Calu3 (cell line): ENCODE measurements at regions not wholly inside any gene's neighbourhood (a gene's known extent, or its start where the extent isn't known, plus 50 kb on each side); places are given as distances from the start of the nearest gene placed in this dataset.

Experiments
- BruUV-seq: library from RNA; stranded (reverse); fragments of 400-500 nt; replicated peaks from 2 replicates; lab custom pipeline; 2021; lab: Mats Ljungman, UMichigan
- CTCF ChIA-PET: fragments of 300-600 bp; sonication (Branson Sonifier 250); formaldehyde crosslinking; loops from one replicate; lab custom pipeline; 2022; ENCODE audit warnings: antibody characterized with exemption; lab: Charles Lee
- DNase-seq: peaks from one replicate; pipeline ENCODE4 v3.0.0; 2022
- H3K27ac Mint-ChIP-seq: one replicate; pipeline ENCODE4 v1.8.0; 2022; ENCODE audit warnings: mixed read lengths; ENCODE audit not compliant: unreplicated experiment
- H3K27me3 Mint-ChIP-seq: one replicate; pipeline ENCODE4 v1.8.0; 2022; ENCODE audit warnings: mixed read lengths; ENCODE audit not compliant: unreplicated experiment
- H3K36me3 Mint-ChIP-seq: one replicate; pipeline ENCODE4 v1.8.0; 2022; ENCODE audit warnings: mild to moderate bottlenecking, moderate library complexity, mixed read lengths; ENCODE audit not compliant: insufficient read depth, unreplicated experiment
- H3K4me1 Mint-ChIP-seq: one replicate; pipeline ENCODE4 v1.8.0; 2022; ENCODE audit warnings: mild to moderate bottlenecking, low read depth, mixed read lengths; ENCODE audit not compliant: unreplicated experiment
- H3K4me3 Mint-ChIP-seq: one replicate; pipeline ENCODE4 v1.8.0; 2022; ENCODE audit warnings: mild to moderate bottlenecking, low read depth, moderate library complexity, mixed read lengths; ENCODE audit not compliant: unreplicated experiment
- H3K9me3 Mint-ChIP-seq: one replicate; pipeline ENCODE4 v1.8.0; 2022; ENCODE audit warnings: low read depth, mixed read lengths; ENCODE audit not compliant: unreplicated experiment
- intact Hi-C: fragments of 100-400 bp; cut with micrococcal nuclease; formaldehyde crosslinking; loops from one replicate; pipeline ENCODE4 v1.10.0; 2022; ENCODE audit not compliant: unreplicated experiment
- TF ChIP-seq, protein P1 (sequence below): fragments of 200-600 bp; IDR thresholded peaks from one replicate; pipeline ENCODE4 v1.8.0; 2022; ENCODE audit warnings: antibody characterized with exemption; ENCODE audit not compliant: unreplicated experiment

DNA sequence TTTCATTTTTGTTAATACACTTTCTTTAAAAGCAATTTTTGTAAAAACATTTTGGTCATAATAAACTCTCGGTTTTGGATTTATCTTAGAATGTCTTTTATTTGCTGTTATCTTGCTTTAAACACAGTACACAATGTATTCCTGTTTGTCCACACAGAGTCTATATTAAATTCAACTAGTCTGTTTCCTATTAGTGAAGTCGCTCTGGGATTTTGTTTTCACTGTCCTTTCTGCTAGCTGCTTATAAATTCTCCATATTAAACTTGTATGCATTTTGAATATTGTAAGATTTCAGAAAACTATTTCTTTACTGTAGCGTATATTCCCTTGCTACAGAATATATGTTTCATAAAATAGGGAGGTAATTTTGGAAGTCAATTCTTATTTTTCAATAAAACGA, 630.2 kb downstream of the HDGFL1 start:
- DNase-seq: no peak
- H3K4me1 Mint-ChIP-seq: no peaks in the 10 kb centered on the region

DNA sequence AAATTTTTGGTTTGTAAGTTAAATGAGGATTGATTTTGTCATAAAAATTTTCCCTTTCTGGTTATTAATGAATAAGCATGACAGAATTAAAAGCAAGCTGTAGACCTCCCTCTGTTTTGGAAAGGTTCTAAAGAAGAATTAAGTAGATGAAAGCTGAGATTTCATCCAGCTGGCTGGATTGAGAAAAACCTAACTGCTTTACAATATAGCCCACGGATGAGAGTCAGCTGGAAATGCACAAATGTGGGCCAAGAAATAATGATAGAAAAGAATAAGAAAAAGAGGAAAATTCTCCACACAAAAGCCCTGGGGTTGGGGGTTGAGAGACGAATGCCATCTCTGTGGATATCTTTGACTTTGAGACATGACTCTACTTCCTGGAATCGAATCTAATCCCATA, 631.6 kb downstream of the HDGFL1 start:
- CTCF ChIA-PET: no interaction called here
- BruUV-seq: no TSS peak
- Mint-ChIP-seq H3K9me3 (peaks cover 12% of the 10 kb centered on the region), H3K36me3 (no peaks in the 10 kb centered on the region), H3K27ac (no peak overlapping the region), H3K27me3 (no peaks in the 10 kb centered on the region), H3K4me3 (no peak overlapping the region), H3K4me1 (no peaks in the 10 kb centered on the region)
- DNase-seq: no peak
- TF ChIP-seq, protein P1, sequence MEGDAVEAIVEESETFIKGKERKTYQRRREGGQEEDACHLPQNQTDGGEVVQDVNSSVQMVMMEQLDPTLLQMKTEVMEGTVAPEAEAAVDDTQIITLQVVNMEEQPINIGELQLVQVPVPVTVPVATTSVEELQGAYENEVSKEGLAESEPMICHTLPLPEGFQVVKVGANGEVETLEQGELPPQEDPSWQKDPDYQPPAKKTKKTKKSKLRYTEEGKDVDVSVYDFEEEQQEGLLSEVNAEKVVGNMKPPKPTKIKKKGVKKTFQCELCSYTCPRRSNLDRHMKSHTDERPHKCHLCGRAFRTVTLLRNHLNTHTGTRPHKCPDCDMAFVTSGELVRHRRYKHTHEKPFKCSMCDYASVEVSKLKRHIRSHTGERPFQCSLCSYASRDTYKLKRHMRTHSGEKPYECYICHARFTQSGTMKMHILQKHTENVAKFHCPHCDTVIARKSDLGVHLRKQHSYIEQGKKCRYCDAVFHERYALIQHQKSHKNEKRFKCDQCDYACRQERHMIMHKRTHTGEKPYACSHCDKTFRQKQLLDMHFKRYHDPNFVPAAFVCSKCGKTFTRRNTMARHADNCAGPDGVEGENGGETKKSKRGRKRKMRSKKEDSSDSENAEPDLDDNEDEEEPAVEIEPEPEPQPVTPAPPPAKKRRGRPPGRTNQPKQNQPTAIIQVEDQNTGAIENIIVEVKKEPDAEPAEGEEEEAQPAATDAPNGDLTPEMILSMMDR: no peak
- intact Hi-C loops: no loop called here

More for the DNA sequence above, 630.2 kb downstream of the HDGFL1 start:
- intact Hi-C loops: no loop called here
- H3K27ac Mint-ChIP-seq: no peak overlapping the region
- BruUV-seq: no TSS peak
- H3K36me3 Mint-ChIP-seq: no peaks in the 10 kb centered on the region
- H3K9me3 Mint-ChIP-seq: peaks cover 12% of the 10 kb centered on the region
- no peaks in the 10 kb centered on the region for H3K27me3 Mint-ChIP-seq
- CTCF ChIA-PET: no interaction called here
- no peak overlapping the region for H3K4me3 Mint-ChIP-seq
- TF ChIP-seq, protein P1: no peak

DNA sequence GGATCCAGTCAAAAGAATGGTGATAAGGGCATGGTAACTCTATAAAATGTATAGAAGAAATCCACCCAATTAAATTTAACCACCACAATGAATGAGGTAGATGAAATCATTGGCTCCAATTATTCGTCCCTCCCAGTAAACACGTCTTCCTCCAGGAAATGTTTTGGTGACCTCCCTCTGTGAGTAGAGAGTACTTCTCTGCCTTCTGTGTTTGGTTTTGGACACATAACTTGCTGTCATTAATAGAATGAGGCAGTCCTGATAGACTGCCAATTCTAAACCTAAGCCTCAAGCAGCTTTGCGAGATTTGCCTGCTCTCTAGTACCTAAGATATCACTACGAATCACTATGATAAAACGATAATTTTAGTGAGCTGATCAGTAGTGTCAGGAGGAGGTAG, 632.8 kb downstream of the HDGFL1 start:
- CTCF ChIA-PET: interaction anchor here (0.6 kb wide), 1 partner anchor 116 kb away, joined by 4 read pairs; no protein-coding TSS in a partner anchor
- no peak overlapping the region for H3K4me3 Mint-ChIP-seq
- BruUV-seq: no TSS peak
- TF ChIP-seq, protein P1: no peak
- H3K36me3 Mint-ChIP-seq: no peaks in the 10 kb centered on the region
- no peaks in the 10 kb centered on the region for H3K27me3 Mint-ChIP-seq
- H3K9me3 Mint-ChIP-seq: peaks cover 10% of the 10 kb centered on the region
- no peak overlapping the region for H3K27ac Mint-ChIP-seq
- DNase-seq: no peak
- no peaks in the 10 kb centered on the region for H3K4me1 Mint-ChIP-seq
- intact Hi-C loops: no loop called here

DNA sequence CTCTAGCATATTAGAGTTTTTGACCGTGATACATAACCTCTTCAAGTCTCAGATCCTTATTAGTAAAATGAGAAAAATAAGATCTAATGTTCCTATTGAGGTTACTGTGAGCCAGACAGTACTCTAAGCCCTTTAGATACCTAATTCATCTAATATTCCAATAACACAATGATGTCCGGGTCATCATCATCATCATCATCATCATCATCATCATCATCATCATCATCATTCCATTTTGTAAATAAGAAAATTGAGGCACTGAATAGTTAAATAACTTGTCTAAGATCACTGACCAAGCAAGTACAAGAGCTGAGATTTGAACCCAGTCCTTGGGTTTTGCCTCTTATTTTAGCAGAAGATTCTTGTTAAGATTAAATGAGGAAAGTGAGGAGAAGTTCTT, 643.0 kb downstream of the HDGFL1 start:
- no peaks in the 10 kb centered on the region for H3K4me1 Mint-ChIP-seq
- H3K9me3 Mint-ChIP-seq: peaks cover 19% of the 10 kb centered on the region
- no peak overlapping the region for H3K4me3 Mint-ChIP-seq
- DNase-seq: no peak
- no peaks in the 10 kb centered on the region for H3K36me3 Mint-ChIP-seq
- CTCF ChIA-PET: interaction anchor here (0.7 kb wide), 1 partner anchor 667 kb away, joined by 3 read pairs; no protein-coding TSS in a partner anchor
- TF ChIP-seq, protein P1: no peak
- H3K27ac Mint-ChIP-seq: no peak overlapping the region
- H3K27me3 Mint-ChIP-seq: no peaks in the 10 kb centered on the region
- BruUV-seq: no TSS peak
- intact Hi-C loops: no loop called here
